GM12878 (cell line): ENCODE measurements at regions not wholly inside any gene's neighbourhood (a gene's known extent, or its start where the extent isn't known, plus 50 kb on each side); places are given as distances from the start of the nearest gene placed in this dataset.

ENCODE experiments used
- ATAC-seq: fragments of 200-7000 bp; cut with Tn5 transposase; 3 replicates; pipeline ENCODE4 v1.9.1; 2020; ENCODE audit warnings: mild to moderate bottlenecking, moderate library complexity
- BruUV-seq: library from RNA; stranded (reverse); fragments of 400-500 nt; replicated peaks from 2 replicates; lab custom pipeline; 2021; lab: Mats Ljungman, UMichigan
- CTCF ChIA-PET: fragments of 300-600 bp; sonication (Branson Sonifier 250); formaldehyde crosslinking; extraction: SDS; loops from one replicate; lab custom pipeline; 2021; ENCODE audit warnings: inconsistent platforms; lab: Yijun Ruan, JAX
- POLR2A ChIA-PET: fragments of 350-600 bp; formaldehyde crosslinking; extraction: SDS; loops from one replicate; lab custom pipeline; 2021; ENCODE audit warnings: inconsistent platforms; lab: Charles Lee
- RAD21 ChIA-PET: fragments of 300-600 bp; sonication (Branson Sonifier 250); formaldehyde crosslinking; loops from one replicate; lab custom pipeline; 2023; ENCODE audit warnings: antibody characterized with exemption; ENCODE audit not compliant: unreplicated experiment; lab: Charles Lee
- SMC1A ChIA-PET: fragments of 300-600 bp; sonication (Branson Sonifier 250); formaldehyde crosslinking; loops from one replicate; lab custom pipeline; 2023; ENCODE audit not compliant: unreplicated experiment, uncharacterized antibody; lab: Charles Lee
- DNase-seq: peaks from one replicate; pipeline ENCODE4 v3.0.0-alpha.2; 2011; ENCODE audit warnings: low read depth, low spot score
- FAIRE-seq: peaks from 3 replicates; lab custom pipeline; 2011; peaks lifted over from hg19 to GRCh38; lab: Jason Lieb, UNC
- H2AFZ ChIP-seq: 2 replicates; pipeline ENCODE4 v1.6.0; 2011; ENCODE audit warnings: low read depth, low read length, control low read depth; ENCODE audit not compliant: control insufficient read depth
- H3K27ac ChIP-seq: 2 replicates; pipeline ENCODE4 v1.5.1; 2011; ENCODE audit warnings: control low read depth; ENCODE audit not compliant: control insufficient read depth, insufficient read depth
- H3K27me3 ChIP-seq, 2 experiments: replicated peaks in 1 of 2; 2 replicates each; pipeline versions ENCODE4 v1.6.0 to v1.6.1; 2011; ENCODE audit warnings: low read length in 1 of 2; ENCODE audit not compliant: control insufficient read depth in 2 of 2, insufficient read depth in 2 of 2
- H3K36me3 ChIP-seq, 2 experiments: 2 replicates each; pipeline ENCODE4 v1.5.1; 2011; ENCODE audit warnings: low read length in 1 of 2; ENCODE audit not compliant: control insufficient read depth in 2 of 2, insufficient read depth in 2 of 2
- H3K4me1 ChIP-seq: 2 replicates; pipeline ENCODE4 v1.6.1; 2011; ENCODE audit warnings: mild to moderate bottlenecking, low read length, moderate library complexity, mixed read lengths; ENCODE audit not compliant: control insufficient read depth, insufficient read depth
- H3K4me2 ChIP-seq: 2 replicates; pipeline ENCODE4 v1.6.0; 2011; ENCODE audit warnings: control low read depth; ENCODE audit not compliant: control insufficient read depth, insufficient read depth
- H3K4me3 ChIP-seq: fragments of 200-600 bp; sonication (generic); 2 replicates; pipeline ENCODE4 v1.5.1; 2016
- H3K79me2 ChIP-seq: 2 replicates; pipeline ENCODE4 v1.6.0; 2011; ENCODE audit warnings: low read length; ENCODE audit not compliant: control insufficient read depth, insufficient read depth
- H3K9ac ChIP-seq: 2 replicates; pipeline ENCODE4 v1.8.0; 2011; ENCODE audit warnings: low read length, control low read depth, mixed read lengths; ENCODE audit not compliant: control insufficient read depth, insufficient read depth
- H3K9me3 ChIP-seq: replicated peaks from 3 replicates; pipeline ENCODE4 v1.5.1; 2011; ENCODE audit warnings: mild to moderate bottlenecking, low read length; ENCODE audit not compliant: control insufficient read depth, insufficient read depth
- H4K20me1 ChIP-seq: 2 replicates; pipeline ENCODE4 v1.6.0; 2011; ENCODE audit not compliant: control insufficient read depth, insufficient read depth
- CREB1 ChIP-seq: IDR thresholded peaks from 2 replicates; pipeline ENCODE4 v1.6.1; 2012; ENCODE audit warnings: low read depth, mild to moderate bottlenecking, inconsistent platforms
- FOXK2 ChIP-seq: fragments of 450-650 bp; IDR thresholded peaks from 2 replicates; pipeline ENCODE4 v1.6.1; 2017; ENCODE audit warnings: mild to moderate bottlenecking, moderate library complexity
- PBX3 ChIP-seq: IDR thresholded peaks from 2 replicates; pipeline ENCODE4 v1.6.1; 2011; ENCODE audit warnings: mild to moderate bottlenecking, low read depth, low read length, moderate library complexity; ENCODE audit not compliant: insufficient replicate concordance
- POU2F2 ChIP-seq: IDR thresholded peaks from 3 replicates; pipeline ENCODE4 v1.6.1; 2011; ENCODE audit warnings: low read depth, mild to moderate bottlenecking, low read length, borderline replicate concordance
- RELA ChIP-seq: fragments of 450-650 bp; IDR thresholded peaks from 2 replicates; pipeline ENCODE4 v1.8.0; 2014; ENCODE audit warnings: borderline replicate concordance; ENCODE audit not compliant: partially characterized antibody
- SKIL ChIP-seq: fragments of 450-650 bp; IDR thresholded peaks from 2 replicates; pipeline ENCODE4 v1.6.1; 2017; ENCODE audit warnings: mild to moderate bottlenecking, low read depth, inconsistent platforms; ENCODE audit not compliant: poor library complexity, severe bottlenecking
- SMC3 ChIP-seq: IDR thresholded peaks from 2 replicates; pipeline ENCODE4 v1.6.1; 2011; ENCODE audit warnings: low read length, improper control_type of control experiment, borderline replicate concordance
- SPI1 ChIP-seq: IDR thresholded peaks from 2 replicates; pipeline ENCODE4 v1.6.1; 2011; ENCODE audit warnings: low read depth, mild to moderate bottlenecking, low read length, moderate library complexity, borderline replicate concordance; ENCODE audit not compliant: insufficient read depth
- TAF1 ChIP-seq: IDR thresholded peaks from 2 replicates; pipeline ENCODE4 v1.6.1; 2011; ENCODE audit warnings: mild to moderate bottlenecking, low read depth, low read length, borderline replicate concordance
- ZBTB11 ChIP-seq: fragments of 450-650 bp; formaldehyde crosslinking; IDR thresholded peaks from 2 replicates; pipeline ENCODE4 v1.5.0; 2022; ENCODE audit warnings: mild to moderate bottlenecking, missing genetic modification characterization
- WGBS: methylation state at CpG from one replicate; pipeline ENCODE4 v1.1.6; 2016; ENCODE audit warnings: low lambda C conversion rate; ENCODE audit not compliant: insufficient replicate concordance, insufficient coverage; ENCODE audit errors: missing lambda C conversion rate; 5-methylcytosine and 5-hydroxymethylcytosine counted together
- in situ Hi-C: fragments of 300-500 bp; cut with MboI; formaldehyde crosslinking; loops from 9 replicates; pipeline ENCODE4 v1.14.3; 2018; ENCODE audit warnings: mixed read lengths
- intact Hi-C: fragments of 100-400 bp; cut with micrococcal nuclease; formaldehyde crosslinking; loops from one replicate; pipeline ENCODE4 v1.14.2; 2022; ENCODE audit not compliant: unreplicated experiment

- no peak for ATAC-seq
Observed at GRCh38 chr3:30292192-30292893, 314.1 kb upstream of the TGFBR2 start.

More at GRCh38 chr3:30292192-30292893, 314.1 kb upstream of the TGFBR2 start:
- intact Hi-C loops = no loop called here
- ChIA-PET POLR2A (no interaction called here), CTCF (no interaction called here), SMC1A (no interaction called here), RAD21 (no interaction called here)
- FAIRE-seq = no peak
- no TSS peak for BruUV-seq
- Histone ChIP-seq H3K27me3 (no peaks in the 10 kb centered on the region), H3K4me1 (no peaks in the 10 kb centered on the region), H3K27ac (no peak overlapping the region), H3K9ac (no peak overlapping the region), H3K79me2 (no peaks in the 10 kb centered on the region), H3K4me3 (no peak overlapping the region), H3K4me2 (no peak overlapping the region), H2AFZ (no peak overlapping the region), H3K9me3 (no peaks in the 10 kb centered on the region), H3K36me3 (no peaks in the 10 kb centered on the region), H4K20me1 (no peaks in the 10 kb centered on the region)
- no peak for DNase-seq
- in situ Hi-C loops = no loop called here
- no peak for TF ChIP-seq SPI1
- TF ChIP-seq RELA = no peak
- no peak for TF ChIP-seq SKIL
- TF ChIP-seq SMC3 = no peak
- no peak for TF ChIP-seq PBX3
- TF ChIP-seq POU2F2 = no peak
- TF ChIP-seq FOXK2 = no peak
- TF ChIP-seq ZBTB11 (CRISPR knock-in tag) = no peak
- TF ChIP-seq TAF1 = no peak
- TF ChIP-seq CREB1 = no peak
- WGBS = 30% methylated on average over 5 of the region's 5 CpGs
